MM.1S (cell line): ENCODE measurements at regions not wholly inside any gene's neighbourhood (a gene's known extent, or its start where the extent isn't known, plus 50 kb on each side); places are given as distances from the start of the nearest gene placed in this dataset.
"Not testable (repeated sequence)": the region's sequence is repeated elsewhere in the genome, so short reads cannot be mapped to it uniquely, and the experiment has no call there.

Experiments
- DNase-seq: peaks from one replicate; pipeline ENCODE4 v3.0.0-alpha.2; 2015
- H2AFZ ChIP-seq: fragments of 300-600 bp; sonication (generic); 2 replicates; pipeline ENCODE4 v1.6.0; 2016; ENCODE audit warnings: antibody characterized with exemption, low read length
- H3F3A ChIP-seq: fragments of 300-600 bp; sonication (generic); 2 replicates; pipeline ENCODE4 v1.6.1; 2016; ENCODE audit warnings: mild to moderate bottlenecking, antibody characterized with exemption, low read length, moderate library complexity, mixed read lengths; ENCODE audit not compliant: insufficient read depth
- H3K27ac ChIP-seq: fragments of 300-600 bp; sonication (generic); 2 replicates; pipeline ENCODE4 v1.5.1; 2016; ENCODE audit warnings: mild to moderate bottlenecking, low read length
- H3K27me3 ChIP-seq: fragments of 300-600 bp; sonication (generic); replicated peaks from 2 replicates; pipeline ENCODE4 v1.6.0; 2016; ENCODE audit warnings: low read length; ENCODE audit not compliant: insufficient read depth
- H3K36me3 ChIP-seq: fragments of 300-600 bp; sonication (generic); replicated peaks from 2 replicates; pipeline ENCODE4 v1.6.1; 2016; ENCODE audit warnings: mild to moderate bottlenecking, low read length, mixed read lengths; ENCODE audit not compliant: insufficient read depth
- H3K4me1 ChIP-seq: fragments of 300-600 bp; sonication (generic); 2 replicates; pipeline ENCODE4 v1.6.1; 2016; ENCODE audit warnings: low read length, mixed read lengths
- H3K4me2 ChIP-seq: fragments of 300-600 bp; sonication (generic); 2 replicates; pipeline ENCODE4 v1.6.0; 2016; ENCODE audit warnings: low read depth, low read length
- H3K4me3 ChIP-seq: fragments of 300-600 bp; sonication (generic); 2 replicates; pipeline ENCODE4 v1.5.1; 2016; ENCODE audit warnings: low read length, mixed read lengths
- H3K79me2 ChIP-seq: fragments of 300-600 bp; sonication (generic); 2 replicates; pipeline ENCODE4 v1.6.1; 2016; ENCODE audit warnings: mixed run types, low read length, mixed read lengths
- H3K9ac ChIP-seq: fragments of 300-600 bp; sonication (generic); 2 replicates; pipeline ENCODE4 v1.6.1; 2016; ENCODE audit warnings: low read length, mixed read lengths
- H3K9me2 ChIP-seq: fragments of 300-600 bp; sonication (generic); replicated peaks from 2 replicates; pipeline ENCODE4 v1.6.1; 2016; ENCODE audit warnings: mild to moderate bottlenecking, low read length, mixed read lengths; ENCODE audit not compliant: insufficient read depth
- H3K9me3 ChIP-seq: fragments of 300-600 bp; sonication (generic); replicated peaks from 2 replicates; pipeline ENCODE4 v1.6.1; 2016; ENCODE audit warnings: mild to moderate bottlenecking, low read length, mixed read lengths; ENCODE audit not compliant: insufficient read depth
- H4K20me1 ChIP-seq: fragments of 300-600 bp; sonication (generic); 2 replicates; pipeline ENCODE4 v1.6.1; 2016; ENCODE audit warnings: mild to moderate bottlenecking, low read length, moderate library complexity, mixed read lengths; ENCODE audit not compliant: insufficient read depth
- EZH2 ChIP-seq: fragments of 300-600 bp; sonication (generic); optimal IDR thresholded peaks from 2 replicates; pipeline ENCODE3; 2017; ENCODE audit warnings: low read depth, mild to moderate bottlenecking, antibody characterized with exemption, low read length, mixed read lengths
- EZH2phosphoT487 ChIP-seq: fragments of 300-600 bp; sonication (generic); IDR thresholded peaks from 2 replicates; pipeline ENCODE4 v1.6.1; 2018; ENCODE audit warnings: antibody characterized with exemption, low read length
- TF ChIP-seq, protein P1 (sequence below): fragments of 300-600 bp; sonication (generic); IDR thresholded peaks from 2 replicates; pipeline ENCODE4 v1.5.1; 2016; ENCODE audit warnings: antibody characterized with exemption, low read length, mixed read lengths

DNA sequence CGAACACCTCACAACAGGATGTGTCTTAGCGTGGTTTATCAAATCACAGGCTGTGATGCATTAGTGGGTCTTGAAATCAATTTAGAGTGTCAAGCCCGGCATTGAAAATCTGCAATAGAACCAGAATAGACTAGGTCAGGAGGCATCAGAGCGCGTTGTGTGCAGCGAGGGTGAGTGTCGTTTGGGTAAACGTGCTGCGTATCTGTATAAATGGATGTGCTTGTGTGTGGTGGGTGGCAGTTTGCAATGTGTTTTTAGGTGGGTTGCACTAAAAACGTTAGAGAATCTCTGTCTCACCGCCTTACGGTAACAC lies 121.0 kb upstream of the SULF2 start:
- H3K36me3 ChIP-seq, result no peaks in the 10 kb centered on the region
- H4K20me1 ChIP-seq, result no peaks in the 10 kb centered on the region
- H3K9me3 ChIP-seq, result no peaks in the 10 kb centered on the region
- TF ChIP-seq EZH2phosphoT487, result no peak
- TF ChIP-seq, protein P1, sequence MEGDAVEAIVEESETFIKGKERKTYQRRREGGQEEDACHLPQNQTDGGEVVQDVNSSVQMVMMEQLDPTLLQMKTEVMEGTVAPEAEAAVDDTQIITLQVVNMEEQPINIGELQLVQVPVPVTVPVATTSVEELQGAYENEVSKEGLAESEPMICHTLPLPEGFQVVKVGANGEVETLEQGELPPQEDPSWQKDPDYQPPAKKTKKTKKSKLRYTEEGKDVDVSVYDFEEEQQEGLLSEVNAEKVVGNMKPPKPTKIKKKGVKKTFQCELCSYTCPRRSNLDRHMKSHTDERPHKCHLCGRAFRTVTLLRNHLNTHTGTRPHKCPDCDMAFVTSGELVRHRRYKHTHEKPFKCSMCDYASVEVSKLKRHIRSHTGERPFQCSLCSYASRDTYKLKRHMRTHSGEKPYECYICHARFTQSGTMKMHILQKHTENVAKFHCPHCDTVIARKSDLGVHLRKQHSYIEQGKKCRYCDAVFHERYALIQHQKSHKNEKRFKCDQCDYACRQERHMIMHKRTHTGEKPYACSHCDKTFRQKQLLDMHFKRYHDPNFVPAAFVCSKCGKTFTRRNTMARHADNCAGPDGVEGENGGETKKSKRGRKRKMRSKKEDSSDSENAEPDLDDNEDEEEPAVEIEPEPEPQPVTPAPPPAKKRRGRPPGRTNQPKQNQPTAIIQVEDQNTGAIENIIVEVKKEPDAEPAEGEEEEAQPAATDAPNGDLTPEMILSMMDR, result no peak
- TF ChIP-seq EZH2, result no peak
- H3K4me3 ChIP-seq, result no peak overlapping the region
- H3F3A ChIP-seq, result no peaks in the 10 kb centered on the region
- no peaks in the 10 kb centered on the region for H3K9me2 ChIP-seq
- no peak overlapping the region for H3K27ac ChIP-seq
- no peaks in the 10 kb centered on the region for H3K79me2 ChIP-seq
- no peak overlapping the region for H3K4me2 ChIP-seq
- H3K4me1 ChIP-seq, result no peaks in the 10 kb centered on the region
- DNase-seq, result no peak
- no peak overlapping the region for H3K9ac ChIP-seq
- no peak overlapping the region for H2AFZ ChIP-seq
- H3K27me3 ChIP-seq, result no peaks in the 10 kb centered on the region

- H3K4me2 ChIP-seq, result no peak overlapping the region
- no peaks in the 10 kb centered on the region for H3F3A ChIP-seq
- no peaks in the 10 kb centered on the region for H3K79me2 ChIP-seq
- no peak overlapping the region for H2AFZ ChIP-seq
- no peaks in the 10 kb centered on the region for H3K36me3 ChIP-seq
- TF ChIP-seq, protein P1, result no peak
- TF ChIP-seq EZH2 (no peak), EZH2phosphoT487 (no peak)
- no peak for DNase-seq
- H3K9me3 ChIP-seq, result no peaks in the 10 kb centered on the region
- no peak overlapping the region for H3K9ac ChIP-seq
- H3K27me3 ChIP-seq, result no peaks in the 10 kb centered on the region
- no peak overlapping the region for H3K27ac ChIP-seq
- H3K4me3 ChIP-seq, result no peak overlapping the region
- H3K9me2 ChIP-seq, result no peaks in the 10 kb centered on the region
- H3K4me1 ChIP-seq, result no peaks in the 10 kb centered on the region
- H4K20me1 ChIP-seq, result no peaks in the 10 kb centered on the region
Measured at GRCh38 chr20:47905628-47906347, 120.5 kb upstream of the SULF2 start.

DNA sequence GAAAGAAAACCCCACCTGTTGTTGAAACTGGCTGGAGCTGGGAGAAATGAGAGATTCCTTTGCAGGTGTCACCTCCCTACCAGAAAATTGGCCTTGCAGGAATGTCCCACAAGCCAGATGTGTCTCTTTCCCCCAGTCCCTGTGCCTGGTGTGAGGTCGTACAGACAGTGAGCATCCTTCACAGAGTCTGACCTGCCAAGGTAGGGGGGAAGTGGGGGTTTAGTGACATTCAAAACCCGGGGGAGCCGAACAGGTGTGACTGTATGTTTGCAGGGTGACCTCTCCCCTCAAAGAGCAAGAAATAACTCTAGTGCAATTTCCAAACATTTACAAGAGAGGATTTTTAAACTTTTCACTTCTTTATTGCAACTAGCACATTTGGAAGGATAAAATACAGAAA lies 117.7 kb upstream of the SULF2 start:
- not testable (repeated sequence) for H3K36me3 ChIP-seq, DNase-seq, H3K9ac ChIP-seq, H3K9me3 ChIP-seq, H4K20me1 ChIP-seq, H3K4me2 ChIP-seq, H3F3A ChIP-seq, H3K4me3 ChIP-seq, H3K79me2 ChIP-seq, H3K27me3 ChIP-seq, H3K4me1 ChIP-seq, H2AFZ ChIP-seq, H3K27ac ChIP-seq, H3K9me2 ChIP-seq

- H4K20me1 ChIP-seq, H3K4me2 ChIP-seq, H2AFZ ChIP-seq, DNase-seq, H3K27ac ChIP-seq, H3K27me3 ChIP-seq, H3F3A ChIP-seq, H3K9ac ChIP-seq, H3K79me2 ChIP-seq, H3K36me3 ChIP-seq, H3K9me2 ChIP-seq, H3K4me3 ChIP-seq, H3K9me3 ChIP-seq, H3K4me1 ChIP-seq: not testable (repeated sequence)
Measured at GRCh38 chr20:47899313-47899712, 114.0 kb upstream of the SULF2 start.
